ENCODE measurements at regions not wholly inside any gene's neighbourhood (a gene's known extent, or its start where the extent isn't known, plus 50 kb on each side); places are given as distances from the start of the nearest gene placed in this dataset.
"Not testable (repeated sequence)": the region's sequence is repeated elsewhere in the genome, so short reads cannot be mapped to it uniquely, and the experiment has no call there.

GRCh38 chr15:69863446-69863845, 234.3 kb downstream of the TLE3 start:
- no peak for DNase-seq (ENCODE audit: low spot score)

- no peak for DNase-seq (ENCODE audit: low spot score)
Observed at GRCh38 chr15:69865369-69865768, 232.3 kb downstream of the TLE3 start.

DNA sequence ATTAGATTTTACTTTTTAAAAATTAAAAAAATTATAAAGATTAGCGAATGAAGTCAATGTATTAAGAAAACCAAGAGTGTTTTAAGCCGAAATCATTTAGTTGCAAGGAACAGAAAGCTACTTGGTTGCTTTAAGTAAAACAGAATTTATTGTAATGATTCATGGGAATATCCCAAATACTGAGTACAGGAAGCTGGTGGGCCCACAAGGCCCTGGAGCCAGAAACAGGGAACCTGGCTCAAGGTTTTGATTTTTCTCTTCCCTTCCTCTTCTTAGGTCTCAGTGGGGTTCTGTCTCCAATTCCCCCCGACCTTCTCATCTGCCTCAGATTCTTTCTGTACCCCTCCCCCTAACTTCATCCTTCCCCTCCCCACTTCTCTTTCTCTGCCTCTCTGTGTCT, 229.0 kb downstream of the TLE3 start:
- no peak for DNase-seq (ENCODE audit: low spot score)

DNA sequence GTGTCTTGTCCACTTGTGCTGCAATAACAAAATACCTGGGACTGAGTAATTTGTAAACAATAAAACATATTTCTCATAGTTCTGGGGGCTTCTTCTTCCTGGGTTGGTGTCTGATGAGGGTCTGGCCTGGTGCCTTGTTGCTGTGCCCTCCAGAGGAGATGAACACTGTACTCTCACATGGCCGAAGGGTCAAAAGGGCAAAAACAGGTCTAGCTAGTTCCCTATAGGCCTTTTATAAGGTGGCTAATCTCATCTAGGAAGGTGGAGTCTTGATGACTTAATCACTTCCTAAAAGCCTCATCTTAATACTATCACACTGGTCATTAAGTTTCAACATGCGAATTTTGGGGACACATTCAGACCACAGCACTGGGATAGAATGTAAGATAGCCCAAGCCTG, 228.4 kb downstream of the TLE3 start:
- no peak for DNase-seq (ENCODE audit: low spot score)

- DNase-seq (ENCODE audit: low spot score) = no peak
Observed at GRCh38 chr15:69869881-69870505, 227.7 kb downstream of the TLE3 start.

- DNase-seq (ENCODE audit: low spot score) = no peak
Observed at GRCh38 chr15:69871511-69872134, 226.1 kb downstream of the TLE3 start.

- no peak for DNase-seq (ENCODE audit: low spot score)
Observed at GRCh38 chr15:69873807-69874206, 223.9 kb downstream of the TLE3 start.

- DNase-seq (ENCODE audit: low spot score) = no peak
Observed at GRCh38 chr15:69874321-69874720, 223.4 kb downstream of the TLE3 start.

- no peak for DNase-seq (ENCODE audit: low spot score)
Observed at GRCh38 chr15:69876064-69876940, 221.4 kb downstream of the TLE3 start.

- DNase-seq (ENCODE audit: low spot score) = not testable (repeated sequence)
Observed at GRCh38 chr15:69879963-69880362, 217.8 kb downstream of the TLE3 start.

- no peak for DNase-seq (ENCODE audit: low spot score)
Observed at GRCh38 chr15:69880571-69881301, 217.0 kb downstream of the TLE3 start.

DNA sequence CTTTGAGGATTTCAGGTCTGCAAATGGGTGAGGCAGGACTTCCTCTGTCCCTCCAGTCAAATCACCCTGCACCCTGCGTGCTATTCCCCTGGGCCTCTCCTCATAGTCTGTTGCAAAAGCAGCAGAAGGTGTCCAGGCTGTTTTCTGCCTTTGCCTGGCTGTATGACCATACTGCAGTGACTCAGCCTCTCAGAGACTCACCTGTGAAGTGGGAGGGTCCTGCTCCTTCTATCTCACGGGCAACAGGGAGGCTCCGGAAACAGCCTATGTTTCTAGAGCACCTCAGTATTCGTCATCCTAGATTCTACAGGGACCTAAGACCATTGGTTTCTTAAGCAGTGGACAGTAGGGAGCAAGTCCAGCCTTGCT, 216.4 kb downstream of the TLE3 start:
- no peak for DNase-seq (ENCODE audit: low spot score)

DNA sequence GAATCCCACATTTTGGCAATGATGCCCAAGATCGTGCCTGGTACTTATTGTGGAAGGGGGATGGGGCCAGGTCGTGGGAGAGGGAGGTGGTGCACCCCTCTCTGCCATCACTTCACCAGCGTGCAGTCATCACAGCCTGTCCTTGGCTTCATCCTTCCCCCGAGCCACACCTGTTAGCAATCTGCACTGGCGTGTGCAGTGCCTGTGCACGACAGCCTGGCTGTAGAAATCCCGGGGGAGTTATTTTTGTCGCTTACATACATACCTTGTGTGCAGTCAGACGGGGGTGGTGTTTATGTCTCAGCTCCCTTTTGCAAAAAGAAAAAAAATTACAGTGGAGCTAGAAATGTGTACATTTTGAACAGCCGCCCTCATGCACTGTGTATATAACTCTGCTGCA, 216.0 kb downstream of the TLE3 start:
- peak; percentile 43 for DNase-seq (ENCODE audit: low spot score)

GRCh38 chr15:69883306-69883705, 214.4 kb downstream of the TLE3 start:
- no peak for DNase-seq (ENCODE audit: low spot score)

- peak; percentile 15 for DNase-seq (ENCODE audit: low spot score)
Observed at GRCh38 chr15:69885173-69885955, 212.4 kb downstream of the TLE3 start.

DNA sequence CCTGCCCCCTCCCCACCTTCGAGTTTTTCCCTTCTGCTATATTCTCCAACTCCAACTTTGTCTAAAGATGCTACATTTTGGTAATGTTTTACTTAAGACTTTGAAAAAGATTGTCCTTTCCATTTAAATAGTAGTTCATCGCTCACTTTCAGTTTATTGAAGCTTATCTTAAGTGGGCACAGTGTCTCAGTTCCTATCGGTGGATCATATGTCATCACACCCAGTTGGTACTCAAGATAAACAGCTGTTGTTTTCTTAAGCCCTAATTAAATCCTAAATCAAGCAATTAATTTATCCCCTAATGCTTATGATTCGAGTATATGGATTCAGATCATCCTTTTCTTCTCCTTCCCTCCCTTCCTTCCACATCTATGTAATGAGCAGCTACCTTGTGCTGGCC, 210.7 kb downstream of the TLE3 start:
- DNase-seq (ENCODE audit: low spot score) = no peak

DNA sequence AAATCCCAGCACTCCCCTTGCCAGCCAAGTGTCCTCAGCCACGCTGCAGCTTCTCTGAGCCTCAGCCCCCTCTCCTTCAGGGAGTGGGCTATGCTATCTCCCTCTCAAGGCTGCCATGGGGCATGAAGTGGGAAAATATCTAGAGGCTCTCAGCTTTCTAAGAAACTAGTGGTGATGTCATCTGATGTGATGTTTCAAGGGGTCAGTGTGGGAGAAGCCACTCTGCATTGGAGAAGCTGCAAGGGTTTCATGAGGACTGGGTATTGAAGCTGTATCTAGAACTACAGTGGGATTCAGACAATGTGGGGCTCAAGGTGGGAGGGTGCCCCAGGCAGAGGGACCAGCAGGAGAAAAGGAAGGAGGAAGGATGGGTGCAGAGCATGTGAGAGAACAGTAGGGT, 210.2 kb downstream of the TLE3 start:
- no peak for DNase-seq (ENCODE audit: low spot score)

- DNase-seq (ENCODE audit: low spot score) = no peak
Observed at GRCh38 chr15:69888406-69888805, 209.3 kb downstream of the TLE3 start.

DNA sequence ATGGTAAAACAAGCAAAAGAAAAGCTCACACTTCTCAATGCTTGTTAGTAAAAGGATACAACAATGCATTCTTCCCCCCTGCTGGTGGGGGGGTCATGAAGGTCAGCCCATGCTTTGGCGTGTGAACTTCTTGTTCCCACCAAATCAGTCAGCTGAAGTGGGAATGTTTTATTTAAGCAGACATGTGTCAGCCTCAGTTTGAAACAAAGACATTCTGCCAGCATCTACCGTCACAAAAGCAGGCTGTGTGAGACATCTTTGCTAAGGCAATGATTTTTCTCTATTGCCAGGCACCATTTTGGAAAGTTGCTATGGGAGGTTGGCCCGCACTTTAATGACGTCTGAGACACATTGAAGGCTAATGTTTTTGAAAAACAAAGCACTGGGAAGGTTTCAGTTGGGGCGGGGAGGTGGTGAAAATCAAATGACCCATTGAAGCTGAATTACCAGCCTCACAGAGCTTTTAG, 206.6 kb downstream of the TLE3 start:
- peak; percentile 39 for DNase-seq (ENCODE audit: low spot score)

GRCh38 chr15:69891606-69892005, 206.1 kb downstream of the TLE3 start:
- no peak for DNase-seq (ENCODE audit: low spot score)

DNA sequence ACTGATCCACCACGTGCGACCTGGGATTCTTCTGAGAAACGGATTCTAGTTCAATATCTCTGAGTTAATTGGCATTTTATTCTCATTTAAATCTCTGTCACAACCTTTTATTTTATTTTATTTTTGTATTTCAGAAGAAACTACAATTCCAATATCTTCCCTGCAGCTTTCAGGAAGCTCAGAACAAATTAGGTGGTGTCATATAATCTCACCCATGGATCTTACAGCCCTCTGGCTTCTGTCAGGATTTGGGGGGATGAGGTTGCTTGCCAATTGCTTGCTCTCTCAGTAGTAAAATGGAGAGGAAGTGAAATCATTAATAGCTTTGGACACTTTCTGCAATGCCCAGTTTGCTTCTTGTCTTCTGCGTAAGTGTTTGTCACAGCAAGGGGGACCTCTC, 205.4 kb downstream of the TLE3 start:
- no peak for DNase-seq (ENCODE audit: low spot score)

GRCh38 chr15:69893086-69893485, 204.6 kb downstream of the TLE3 start:
- DNase-seq (ENCODE audit: low spot score) = no peak

Measured in putamen (tissue), 1 donor.